Astrocyte of the spinal cord (primary cell): ENCODE measurements at regions not wholly inside any gene's neighbourhood (a gene's known extent, or its start where the extent isn't known, plus 50 kb on each side); places are given as distances from the start of the nearest gene placed in this dataset.
"Not testable (repeated sequence)": the region's sequence is repeated elsewhere in the genome, so short reads cannot be mapped to it uniquely, and the experiment has no call there.

ENCODE experiments used
- DNase-seq: peaks from one replicate; pipeline ENCODE4 v3.0.0; 2011; ENCODE audit warnings: low read depth, low spot score
- H3K4me3 ChIP-seq: 2 replicates; pipeline ENCODE4 v1.5.1; 2011; ENCODE audit warnings: low read depth, mild to moderate bottlenecking, low read length, moderate library complexity
- CTCF ChIP-seq: IDR thresholded peaks from 2 replicates; pipeline ENCODE4 v1.5.1; 2012; ENCODE audit warnings: low read depth, mild to moderate bottlenecking, low read length, inconsistent platforms
- in situ Hi-C: cut with HindIII; loops from 2 replicates; pipeline ENCODE4 v1.10.0; 2017; ENCODE audit warnings: low sequenced_read_pairs

DNA sequence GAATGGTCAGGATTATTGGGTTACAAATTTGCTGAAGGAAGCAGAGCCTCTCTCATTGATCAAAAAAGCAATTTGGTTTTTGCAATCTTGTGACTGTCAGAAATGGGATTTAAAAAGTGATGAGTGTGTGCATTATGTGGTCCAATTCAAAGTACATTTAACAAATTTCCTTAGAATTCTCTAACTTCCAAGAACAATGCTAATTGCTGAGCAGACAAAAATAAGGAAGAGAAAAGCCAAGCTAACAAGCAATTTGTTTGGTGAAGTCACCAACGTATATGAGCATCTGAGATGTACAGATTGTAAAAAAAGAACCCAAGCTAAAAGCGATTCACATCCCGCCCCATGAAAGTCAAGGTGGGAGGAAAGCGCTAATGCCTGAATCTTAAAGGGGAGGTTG is 1643.9 kb downstream of the CDH8 start:
- no peak for DNase-seq
- TF ChIP-seq CTCF = no peak
- in situ Hi-C loops = no loop called here
- H3K4me3 ChIP-seq = no peak overlapping the region

- no peak for TF ChIP-seq CTCF
- no peak for DNase-seq
- in situ Hi-C loops = no loop called here
- H3K4me3 ChIP-seq = no peak overlapping the region
Observed at GRCh38 chr16:60371591-60371990, 1637.5 kb upstream of the GOT2 start.

- H3K4me3 ChIP-seq = no peak overlapping the region
- no peak for DNase-seq
- in situ Hi-C loops = no loop called here
- TF ChIP-seq CTCF = no peak
Observed at GRCh38 chr16:60367739-60368138, 1633.6 kb upstream of the GOT2 start.

GRCh38 chr16:60363566-60363965 is 1629.5 kb upstream of the GOT2 start:
- no peak for TF ChIP-seq CTCF
- in situ Hi-C loops = no loop called here

GRCh38 chr16:60359866-60360265 is 1625.8 kb upstream of the GOT2 start:
- H3K4me3 ChIP-seq, DNase-seq, in situ Hi-C loops: not testable (repeated sequence)

More at GRCh38 chr16:60363566-60363965, 1629.5 kb upstream of the GOT2 start:
- no peak overlapping the region for H3K4me3 ChIP-seq
- DNase-seq = no peak

- H3K4me3 ChIP-seq, DNase-seq, in situ Hi-C loops: not testable (repeated sequence)
Observed at GRCh38 chr16:60359412-60359811, 1625.3 kb upstream of the GOT2 start.

DNA sequence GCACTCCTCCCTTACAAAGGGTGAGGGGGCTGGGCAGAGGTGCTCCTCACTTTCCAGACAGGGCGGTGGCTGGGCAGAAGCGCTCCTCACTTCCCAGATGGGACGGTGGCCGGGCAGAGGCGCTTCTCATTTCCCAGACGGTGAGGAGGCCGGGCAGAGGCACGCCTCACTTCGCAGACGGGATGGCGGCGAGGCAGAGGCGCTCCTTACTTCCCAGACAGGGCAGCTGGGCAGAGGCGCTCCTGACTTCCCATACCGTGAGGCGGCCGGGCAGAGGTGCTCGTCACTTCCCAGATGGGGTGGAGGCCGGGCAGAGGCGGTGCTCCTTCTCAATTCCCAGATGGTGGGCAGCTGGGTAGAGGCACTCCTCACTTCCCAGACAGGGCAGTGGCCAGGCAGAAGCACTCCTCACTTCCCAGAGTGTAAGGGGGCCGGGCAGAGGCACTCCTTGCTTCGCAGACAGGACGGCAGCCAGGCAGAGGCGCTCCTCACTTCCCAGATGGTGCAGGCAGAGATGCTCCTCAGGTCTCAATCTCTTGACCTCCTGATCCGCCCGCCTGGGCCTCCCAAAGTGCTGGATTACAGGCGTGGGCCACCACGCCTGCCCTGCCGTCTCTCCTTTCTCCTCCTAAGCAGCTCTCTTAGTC is 1623.9 kb upstream of the GOT2 start:
- in situ Hi-C loops, H3K4me3 ChIP-seq, DNase-seq: not testable (repeated sequence)

- no peak overlapping the region for H3K4me3 ChIP-seq
- no peak for DNase-seq
- no peak for TF ChIP-seq CTCF
- in situ Hi-C loops = no loop called here
Observed at GRCh38 chr16:60346256-60346655, 1612.1 kb upstream of the GOT2 start.
